Epithelial cell of esophagus (primary cell): ENCODE measurements at regions not wholly inside any gene's neighbourhood (a gene's known extent, or its start where the extent isn't known, plus 50 kb on each side); places are given as distances from the start of the nearest gene placed in this dataset.

ENCODE experiments used
- DNase-seq: peaks from one replicate; pipeline ENCODE4 v3.0.0; 2010; ENCODE audit warnings: low read depth
- H3K4me3 ChIP-seq: 2 replicates; pipeline ENCODE4 v1.5.1; 2011; ENCODE audit warnings: mild to moderate bottlenecking, low read length, control low read depth
- TF ChIP-seq, protein P1 (sequence below): IDR thresholded peaks from 2 replicates; pipeline ENCODE4 v1.5.1; 2011; ENCODE audit warnings: low read depth, mild to moderate bottlenecking, low read length, control low read depth, inconsistent platforms; ENCODE audit not compliant: insufficient read depth; ENCODE audit errors: missing control alignments

DNA sequence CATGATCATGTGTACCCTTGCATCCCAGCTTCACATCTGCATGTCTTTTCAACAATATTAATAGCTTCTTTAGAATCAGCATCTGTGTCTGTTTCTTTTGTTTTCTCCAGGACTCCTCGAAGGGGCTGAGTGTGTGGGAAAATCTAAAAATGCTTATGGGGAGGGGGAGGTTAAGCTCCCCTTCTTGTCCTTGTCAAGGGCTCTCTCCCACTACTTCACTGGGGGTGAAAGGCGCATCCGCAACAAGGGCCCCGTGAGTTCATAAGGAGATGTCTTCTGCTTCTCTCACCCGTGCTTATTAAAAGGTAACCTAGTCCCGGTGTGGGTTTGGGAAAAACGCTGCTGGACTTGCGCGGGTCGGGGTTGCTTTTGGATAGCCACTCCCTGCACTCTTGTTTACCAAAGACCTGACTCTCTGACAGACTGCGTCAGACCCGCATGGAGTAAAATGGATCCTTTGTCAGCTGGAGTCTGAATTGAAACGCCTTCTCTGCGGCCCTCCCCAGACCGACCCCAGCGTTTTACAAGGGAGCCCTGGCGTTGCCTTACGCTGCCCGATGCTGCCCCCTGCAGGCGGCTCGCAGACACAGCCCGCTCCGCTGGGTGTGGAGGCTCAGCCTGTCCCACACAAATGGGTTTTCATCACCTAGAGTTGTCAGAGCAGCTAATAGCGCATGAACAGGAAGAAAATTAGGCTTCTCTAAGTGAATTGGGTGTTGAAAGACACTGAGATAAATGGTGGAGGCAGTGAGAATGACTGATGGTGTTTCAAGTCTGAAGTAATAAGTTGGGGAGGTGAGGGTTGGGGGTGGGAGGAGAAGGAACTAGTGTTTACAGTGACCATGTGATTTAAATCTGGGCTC, 53.8 kb downstream of the IER5 start:
- peak overlapping the region; percentile 32 for H3K4me3 ChIP-seq
- TF ChIP-seq, protein P1, sequence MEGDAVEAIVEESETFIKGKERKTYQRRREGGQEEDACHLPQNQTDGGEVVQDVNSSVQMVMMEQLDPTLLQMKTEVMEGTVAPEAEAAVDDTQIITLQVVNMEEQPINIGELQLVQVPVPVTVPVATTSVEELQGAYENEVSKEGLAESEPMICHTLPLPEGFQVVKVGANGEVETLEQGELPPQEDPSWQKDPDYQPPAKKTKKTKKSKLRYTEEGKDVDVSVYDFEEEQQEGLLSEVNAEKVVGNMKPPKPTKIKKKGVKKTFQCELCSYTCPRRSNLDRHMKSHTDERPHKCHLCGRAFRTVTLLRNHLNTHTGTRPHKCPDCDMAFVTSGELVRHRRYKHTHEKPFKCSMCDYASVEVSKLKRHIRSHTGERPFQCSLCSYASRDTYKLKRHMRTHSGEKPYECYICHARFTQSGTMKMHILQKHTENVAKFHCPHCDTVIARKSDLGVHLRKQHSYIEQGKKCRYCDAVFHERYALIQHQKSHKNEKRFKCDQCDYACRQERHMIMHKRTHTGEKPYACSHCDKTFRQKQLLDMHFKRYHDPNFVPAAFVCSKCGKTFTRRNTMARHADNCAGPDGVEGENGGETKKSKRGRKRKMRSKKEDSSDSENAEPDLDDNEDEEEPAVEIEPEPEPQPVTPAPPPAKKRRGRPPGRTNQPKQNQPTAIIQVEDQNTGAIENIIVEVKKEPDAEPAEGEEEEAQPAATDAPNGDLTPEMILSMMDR, result peak; percentile 96
- peak; percentile 87 for DNase-seq

DNA sequence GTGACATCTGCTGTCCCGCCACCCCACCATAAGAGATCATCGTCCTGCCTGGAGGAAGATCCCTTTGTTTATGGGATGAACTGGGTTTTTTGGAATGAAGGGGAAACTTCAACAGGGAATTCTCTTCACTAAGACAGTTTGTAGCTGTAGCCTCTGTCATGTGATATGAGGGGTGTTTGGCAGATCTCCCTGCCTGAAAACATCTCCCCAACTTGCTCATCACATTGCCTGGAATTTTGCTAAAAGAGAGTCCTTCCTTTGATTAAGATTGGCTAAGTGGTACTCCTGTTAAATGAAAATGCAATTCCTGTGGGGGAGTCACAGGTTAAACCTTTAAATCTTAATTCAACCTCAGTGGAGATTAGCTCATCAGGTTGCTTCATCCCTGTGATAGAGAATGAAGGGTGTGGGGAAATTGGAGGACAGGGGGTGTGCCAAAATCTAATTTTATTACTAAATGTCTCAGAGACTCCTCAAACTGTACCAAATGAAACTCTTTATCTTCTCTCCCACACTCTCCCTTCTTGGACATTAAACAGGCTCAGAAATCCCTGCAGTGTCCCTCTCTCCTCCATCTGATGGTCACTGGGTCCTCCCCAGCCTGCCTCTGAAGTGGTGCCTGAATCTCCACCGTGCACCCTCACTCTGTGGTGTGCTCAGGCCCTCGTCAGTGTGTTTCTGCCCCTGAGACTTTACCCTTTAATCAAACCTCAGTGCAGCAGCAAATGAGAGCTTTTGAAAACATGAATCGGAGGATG, 54.8 kb downstream of the IER5 start:
- no peak for DNase-seq
- no peak overlapping the region for H3K4me3 ChIP-seq
- TF ChIP-seq, protein P1, result no peak

DNA sequence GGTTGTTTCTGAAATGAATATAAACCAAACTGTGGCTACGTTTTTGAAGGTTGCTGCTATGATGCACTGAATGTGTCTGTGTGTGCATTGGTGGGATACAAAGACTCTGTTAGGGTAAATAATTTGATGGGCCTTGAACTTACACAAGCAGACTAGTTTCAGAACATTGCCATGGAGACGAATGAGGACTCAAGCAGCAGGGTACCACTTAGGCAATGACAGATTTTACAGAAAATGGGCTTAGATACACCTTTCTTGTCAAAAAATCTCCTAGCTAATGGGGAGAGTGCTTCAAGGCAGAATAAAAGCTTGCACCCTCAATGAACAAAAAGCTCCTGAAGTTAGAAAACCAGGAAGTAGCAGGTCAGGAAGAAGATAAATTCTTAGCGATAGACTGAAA, 55.7 kb downstream of the IER5 start:
- TF ChIP-seq, protein P1, result no peak
- DNase-seq, result no peak
- no peak overlapping the region for H3K4me3 ChIP-seq

GRCh38 chr1:181148636-181149035, 60.1 kb downstream of the IER5 start:
- H3K4me3 ChIP-seq, result no peak overlapping the region
- TF ChIP-seq, protein P1, result no peak
- peak; percentile 93 for DNase-seq

DNA sequence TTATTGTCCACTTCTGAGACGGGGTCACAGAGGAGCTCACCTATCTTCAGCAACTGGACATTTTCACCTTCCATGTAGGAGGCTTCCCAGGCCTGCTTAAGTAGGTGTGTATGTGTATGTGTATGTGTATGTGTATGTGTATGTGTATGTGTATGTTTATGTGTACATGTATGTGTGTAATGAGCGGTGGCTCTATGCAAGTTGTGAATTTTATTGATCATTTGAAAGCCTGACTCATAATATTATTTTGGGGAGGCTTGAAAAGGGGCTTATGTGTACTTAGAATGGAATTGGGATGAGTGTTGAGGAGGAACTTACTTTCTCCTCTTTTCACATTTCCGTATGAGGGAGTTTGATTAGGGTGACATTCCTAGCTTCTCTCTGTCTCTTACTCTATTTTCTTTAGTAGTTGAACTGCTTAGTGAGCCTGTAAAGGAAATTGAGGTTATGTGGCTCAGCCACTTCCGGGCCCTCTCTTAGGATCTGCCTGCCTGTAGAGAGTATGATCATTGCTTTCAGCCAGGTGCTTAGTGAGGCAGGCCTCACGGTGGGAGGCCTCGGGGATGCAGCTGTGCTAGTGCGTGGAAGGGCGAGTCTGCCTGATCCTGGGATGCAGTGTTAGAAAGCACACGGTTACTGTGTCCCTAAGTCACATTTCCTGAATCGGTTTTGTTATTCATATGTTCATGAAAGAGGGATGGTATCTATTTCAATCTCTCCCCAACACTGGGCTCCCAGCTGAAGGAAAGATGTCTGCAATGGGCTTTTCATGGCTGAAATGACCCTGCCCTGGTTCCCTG, 61.0 kb downstream of the IER5 start:
- DNase-seq, result no peak
- no peak overlapping the region for H3K4me3 ChIP-seq
- TF ChIP-seq, protein P1, result no peak

DNA sequence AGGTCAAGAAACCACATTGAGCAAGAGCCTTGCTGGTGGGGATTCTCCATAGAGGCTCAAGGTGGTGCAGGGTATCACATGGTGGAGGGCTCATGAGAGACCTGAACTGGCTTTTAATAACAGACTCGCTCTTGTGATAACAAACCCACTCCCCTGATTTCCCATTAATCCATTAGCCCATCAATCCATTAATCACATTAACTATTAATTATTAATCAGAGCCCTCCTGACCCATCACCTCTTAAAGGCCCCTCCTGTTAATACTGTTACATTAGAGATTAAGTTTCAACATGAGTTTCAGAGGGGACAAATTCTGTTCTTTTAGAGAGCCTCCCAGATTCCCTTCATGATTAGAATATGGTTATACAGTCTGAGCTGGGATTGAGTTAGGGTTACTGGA, 61.8 kb downstream of the IER5 start:
- TF ChIP-seq, protein P1, result no peak
- DNase-seq, result no peak
- no peak overlapping the region for H3K4me3 ChIP-seq
